HG03095 (cell line): ENCODE measurements at regions not wholly inside any gene's neighbourhood (a gene's known extent, or its start where the extent isn't known, plus 50 kb on each side); places are given as distances from the start of the nearest gene placed in this dataset.
"Not testable (repeated sequence)": the region's sequence is repeated elsewhere in the genome, so short reads cannot be mapped to it uniquely, and the experiment has no call there.

Experiments used
- ATAC-seq: cut with Tn5 transposase; IDR thresholded peaks from one replicate; pipeline ENCODE4 v1.9.1; 2021; ENCODE audit warnings: moderate library complexity; ENCODE audit not compliant: unreplicated experiment

- ATAC-seq: no peak
Observed at GRCh38 chr1:157410457-157410856, 141.9 kb downstream of the FCRL5 start.

- no peak for ATAC-seq
Observed at GRCh38 chr1:157409927-157410326, 142.4 kb downstream of the FCRL5 start.

GRCh38 chr1:157407917-157408525, 144.3 kb downstream of the FCRL5 start:
- ATAC-seq: no peak

- no peak for ATAC-seq
Observed at GRCh38 chr1:157407367-157407766, 144.9 kb downstream of the FCRL5 start.

- ATAC-seq: no peak
Observed at GRCh38 chr1:157405662-157406061, 146.7 kb downstream of the FCRL5 start.

GRCh38 chr1:157404614-157405013, 147.7 kb downstream of the FCRL5 start:
- no peak for ATAC-seq

- ATAC-seq: peak; percentile 33
Observed at GRCh38 chr1:157404063-157404501, 148.2 kb downstream of the FCRL5 start.

GRCh38 chr1:157403608-157404007, 148.7 kb downstream of the FCRL5 start:
- peak; percentile 30 for ATAC-seq

- ATAC-seq: peak; percentile 77
Observed at GRCh38 chr1:157403203-157403602, 149.1 kb downstream of the FCRL5 start.

GRCh38 chr1:157400766-157401165, 151.5 kb downstream of the FCRL5 start:
- ATAC-seq: no peak

- no peak for ATAC-seq
Observed at GRCh38 chr1:157399984-157400382, 152.3 kb downstream of the FCRL5 start.

- ATAC-seq: no peak
Observed at GRCh38 chr1:157399343-157399983, 152.9 kb downstream of the FCRL5 start.

GRCh38 chr1:157390651-157391050, 161.7 kb downstream of the FCRL5 start:
- no peak for ATAC-seq

GRCh38 chr1:157388057-157388456, 164.3 kb downstream of the FCRL5 start:
- ATAC-seq: no peak

GRCh38 chr1:157384258-157384657, 168.1 kb downstream of the FCRL5 start:
- ATAC-seq: no peak

GRCh38 chr1:157382351-157382750, 170.0 kb downstream of the FCRL5 start:
- ATAC-seq: no peak

GRCh38 chr1:157380523-157380922, 171.8 kb downstream of the FCRL5 start:
- no peak for ATAC-seq

- not testable (repeated sequence) for ATAC-seq
Observed at GRCh38 chr1:157377280-157377713, 175.0 kb downstream of the FCRL5 start.

GRCh38 chr1:157376681-157377080, 175.6 kb downstream of the FCRL5 start:
- ATAC-seq: no peak

GRCh38 chr1:157372311-157372710, 180.0 kb downstream of the FCRL5 start:
- not testable (repeated sequence) for ATAC-seq

GRCh38 chr1:157371826-157372225, 180.5 kb downstream of the FCRL5 start:
- no peak for ATAC-seq

GRCh38 chr1:157371221-157371620, 181.1 kb downstream of the FCRL5 start:
- ATAC-seq: no peak

GRCh38 chr1:157370698-157371097, 181.6 kb downstream of the FCRL5 start:
- ATAC-seq: no peak
